Mesendoderm (in vitro differentiated cells): ENCODE measurements at regions not wholly inside any gene's neighbourhood (a gene's known extent, or its start where the extent isn't known, plus 50 kb on each side); places are given as distances from the start of the nearest gene placed in this dataset.

Source experiments
- DNase-seq: peaks from one replicate; pipeline ENCODE4 v3.0.0; 2013
- H2AK5ac ChIP-seq: 2 replicates; pipeline ENCODE4 v1.6.1; 2013; ENCODE audit warnings: low read length, inconsistent platforms
- H2BK120ac ChIP-seq: 2 replicates; pipeline ENCODE4 v1.6.1; 2013; ENCODE audit warnings: low read depth, mild to moderate bottlenecking, low read length, moderate library complexity, mixed read lengths
- H2BK15ac ChIP-seq: replicated peaks from 2 replicates; pipeline ENCODE4 v1.6.1; 2013; ENCODE audit warnings: low read depth, mild to moderate bottlenecking, moderate library complexity
- H2BK5ac ChIP-seq: 2 replicates; pipeline ENCODE4 v1.6.1; 2013; ENCODE audit warnings: low read length, inconsistent platforms
- H3K18ac ChIP-seq: 2 replicates; pipeline ENCODE4 v1.6.1; 2013; ENCODE audit warnings: mild to moderate bottlenecking, low read length, mixed read lengths
- H3K23ac ChIP-seq: one replicate; pipeline ENCODE4 v1.6.1; 2013; ENCODE audit warnings: low read length
- H3K27ac ChIP-seq: 2 replicates; pipeline ENCODE4 v1.5.1; 2013; ENCODE audit warnings: low read depth, mild to moderate bottlenecking, inconsistent platforms, low read length, moderate library complexity
- H3K27me3 ChIP-seq: 2 replicates; pipeline ENCODE4 v1.6.1; 2013; ENCODE audit warnings: low read length, control low read depth, mild to moderate bottlenecking, inconsistent platforms; ENCODE audit not compliant: insufficient read depth, poor library complexity
- H3K36me3 ChIP-seq: 2 replicates; pipeline ENCODE4 v1.6.1; 2013; ENCODE audit warnings: low read length, inconsistent platforms; ENCODE audit not compliant: control insufficient read depth, insufficient read depth
- H3K4ac ChIP-seq: one replicate; pipeline ENCODE4 v1.6.1; 2013; ENCODE audit warnings: low read depth, mild to moderate bottlenecking, low read length, moderate library complexity
- H3K4me1 ChIP-seq: 2 replicates; pipeline ENCODE4 v1.6.1; 2013; ENCODE audit warnings: low read depth, low read length, inconsistent platforms; ENCODE audit not compliant: control insufficient read depth
- H3K4me2 ChIP-seq: 2 replicates; pipeline ENCODE4 v1.6.1; 2013; ENCODE audit warnings: low read length
- H3K4me3 ChIP-seq: 2 replicates; pipeline ENCODE4 v1.5.1; 2013; ENCODE audit warnings: mild to moderate bottlenecking, low read length
- H3K56ac ChIP-seq: one replicate; pipeline ENCODE4 v1.6.1; 2013; ENCODE audit warnings: low read length
- H3K79me1 ChIP-seq: 2 replicates; pipeline ENCODE4 v1.6.1; 2013; ENCODE audit warnings: low read length, inconsistent platforms
- H3K79me2 ChIP-seq: 2 replicates; pipeline ENCODE4 v1.6.1; 2013; ENCODE audit warnings: mild to moderate bottlenecking, low read length; ENCODE audit not compliant: control insufficient read depth, insufficient read depth
- H3K9ac ChIP-seq: 2 replicates; pipeline ENCODE4 v1.6.1; 2013; ENCODE audit warnings: low read length, inconsistent platforms
- H4K5ac ChIP-seq: one replicate; pipeline ENCODE4 v1.6.1; 2013; ENCODE audit warnings: low read length
- H4K8ac ChIP-seq: one replicate; pipeline ENCODE4 v1.6.1; 2013; ENCODE audit warnings: low read depth, mild to moderate bottlenecking, control low read depth, low read length, moderate library complexity
- WGBS: extraction: QIAGEN DNeasy Blood & Tissue Kit; methylation state at CpG from one replicate; pipeline ENCODE4 v1.1.7; 2013; ENCODE audit warnings: low lambda C conversion rate, missing lambda C conversion rate; ENCODE audit not compliant: insufficient coverage; ENCODE audit errors: extremely low coverage; 5-methylcytosine and 5-hydroxymethylcytosine counted together

DNA sequence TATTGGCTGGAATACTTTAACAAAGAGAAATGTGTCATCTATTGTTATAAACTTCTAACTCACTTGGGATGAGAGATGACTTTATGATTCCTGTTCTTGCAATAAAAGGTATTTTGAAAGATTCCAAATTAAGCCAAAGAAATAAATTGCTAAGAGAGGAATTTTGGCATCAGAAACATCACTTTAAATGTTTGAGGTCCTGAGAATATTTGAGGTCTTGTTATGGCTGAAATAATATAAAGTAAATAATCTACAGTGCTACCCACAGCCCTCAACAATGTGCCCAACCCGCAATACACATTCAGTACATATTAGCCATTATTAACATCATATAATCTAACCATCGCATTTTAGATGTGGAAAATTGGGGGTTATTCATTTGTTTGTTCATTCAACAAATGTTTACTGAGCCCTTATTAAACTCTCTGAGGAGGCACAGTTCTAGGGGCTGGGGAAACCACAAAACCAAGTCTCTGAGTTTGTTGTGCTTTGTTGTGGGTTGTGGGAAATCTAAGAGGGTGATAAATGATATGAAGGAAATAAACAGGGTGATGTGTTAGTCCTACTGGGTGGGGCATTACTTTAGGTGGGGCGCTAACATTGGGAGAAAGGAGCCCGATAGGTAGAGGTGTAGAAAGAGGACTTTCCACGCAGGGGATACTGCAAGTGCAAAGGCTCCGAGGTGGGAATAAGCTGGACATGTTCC is 135.2 kb upstream of the CLINT1 start:
- Histone ChIP-seq H3K4me2 (no peak overlapping the region), H3K9ac (no peak overlapping the region), H4K8ac (no peak overlapping the region), H2BK15ac (no peak overlapping the region), H3K36me3 (no peaks in the 10 kb centered on the region), H2BK120ac (no peak overlapping the region), H3K4me3 (no peak overlapping the region), H3K27me3 (no peaks in the 10 kb centered on the region), H2AK5ac (no peak overlapping the region), H3K23ac (no peak overlapping the region), H3K56ac (peak overlapping the region; percentile 60), H2BK5ac (no peak overlapping the region), H3K4ac (no peak overlapping the region), H3K79me2 (no peaks in the 10 kb centered on the region), H3K79me1 (no peaks in the 10 kb centered on the region), H3K18ac (no peak overlapping the region), H3K4me1 (no peaks in the 10 kb centered on the region), H4K5ac (no peak overlapping the region), H3K27ac (no peak overlapping the region)
- no CpG with 5 or more reads among the region's 6 CpGs for WGBS
- no peak for DNase-seq

DNA sequence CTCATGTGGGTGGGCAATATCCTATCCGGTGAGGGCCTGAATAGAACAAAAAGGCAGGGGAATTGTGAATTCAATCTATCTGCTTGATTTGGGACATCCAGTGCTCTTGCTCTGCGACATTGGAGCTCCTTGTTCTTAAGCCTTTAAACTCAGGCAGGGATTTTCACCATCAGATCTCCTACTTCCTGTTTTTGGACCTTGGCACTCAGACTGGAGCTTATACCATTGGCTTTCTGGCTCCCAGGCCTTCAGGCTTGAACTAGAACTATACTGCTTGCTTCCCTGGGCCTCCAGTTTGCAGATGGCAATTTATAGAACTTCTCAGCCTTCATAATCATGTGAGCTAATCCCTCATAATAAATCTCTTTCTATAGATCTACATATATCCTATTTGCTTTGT is 134.3 kb upstream of the CLINT1 start:
- Histone ChIP-seq H4K5ac (no peak overlapping the region), H3K27ac (no peak overlapping the region), H2BK15ac (no peak overlapping the region), H4K8ac (peak overlapping the region; percentile 81), H3K36me3 (no peaks in the 10 kb centered on the region), H3K9ac (no peak overlapping the region), H3K79me1 (no peaks in the 10 kb centered on the region), H3K4me1 (no peaks in the 10 kb centered on the region), H3K79me2 (no peaks in the 10 kb centered on the region), H3K4me3 (no peak overlapping the region), H3K4ac (no peak overlapping the region), H3K56ac (no peak overlapping the region), H3K23ac (no peak overlapping the region), H2AK5ac (no peak overlapping the region), H2BK120ac (no peak overlapping the region), H3K18ac (no peak overlapping the region), H3K4me2 (no peak overlapping the region), H2BK5ac (no peak overlapping the region), H3K27me3 (no peaks in the 10 kb centered on the region)
- no peak for DNase-seq
- no CpG with 5 or more reads among the region's 2 CpGs for WGBS

DNA sequence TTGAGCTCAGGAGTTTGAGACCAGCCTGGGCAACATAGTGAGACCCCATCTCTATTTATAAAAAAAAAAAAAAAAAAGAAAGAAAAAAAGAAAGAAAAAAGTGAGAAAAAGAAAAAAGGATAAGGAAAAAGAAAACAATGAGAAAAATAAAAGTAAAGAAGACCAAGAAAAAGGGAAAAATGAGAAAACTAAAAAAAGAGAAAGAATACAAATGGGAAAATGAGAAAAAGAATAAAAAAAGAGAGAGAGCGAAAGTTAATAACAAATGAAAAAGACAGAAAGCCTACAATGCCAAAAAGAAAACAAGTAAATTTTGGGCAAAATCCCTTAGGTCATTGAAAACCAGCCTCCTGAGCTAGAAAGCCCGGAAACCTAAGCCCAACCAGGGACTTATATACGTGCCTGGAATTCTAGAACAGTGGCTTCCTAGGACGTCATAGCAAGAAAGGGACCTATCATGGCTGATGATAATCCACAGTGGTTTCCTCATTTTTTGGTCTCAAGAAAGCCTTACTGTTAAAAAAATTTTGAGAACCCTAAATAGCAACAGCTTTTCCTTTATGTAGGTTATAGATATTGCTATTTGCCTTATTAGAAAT is 131.7 kb upstream of the CLINT1 start:
- H3K9ac ChIP-seq = no peak overlapping the region
- no peak overlapping the region for H4K8ac ChIP-seq
- H3K27me3 ChIP-seq = no peaks in the 10 kb centered on the region
- H4K5ac ChIP-seq = no peak overlapping the region
- no peak overlapping the region for H3K56ac ChIP-seq
- no peak overlapping the region for H3K4me2 ChIP-seq
- H3K4me1 ChIP-seq = no peaks in the 10 kb centered on the region
- H3K18ac ChIP-seq = no peak overlapping the region
- 100% methylated on average over 1 of the region's 4 CpGs for WGBS
- no peak overlapping the region for H2BK5ac ChIP-seq
- no peaks in the 10 kb centered on the region for H3K79me1 ChIP-seq
- H3K79me2 ChIP-seq = no peaks in the 10 kb centered on the region
- H3K36me3 ChIP-seq = no peaks in the 10 kb centered on the region
- no peak overlapping the region for H2BK15ac ChIP-seq
- no peak overlapping the region for H2BK120ac ChIP-seq
- no peak overlapping the region for H3K23ac ChIP-seq
- H3K27ac ChIP-seq = no peak overlapping the region
- no peak overlapping the region for H2AK5ac ChIP-seq
- no peak overlapping the region for H3K4ac ChIP-seq
- H3K4me3 ChIP-seq = no peak overlapping the region
- no peak for DNase-seq

DNA sequence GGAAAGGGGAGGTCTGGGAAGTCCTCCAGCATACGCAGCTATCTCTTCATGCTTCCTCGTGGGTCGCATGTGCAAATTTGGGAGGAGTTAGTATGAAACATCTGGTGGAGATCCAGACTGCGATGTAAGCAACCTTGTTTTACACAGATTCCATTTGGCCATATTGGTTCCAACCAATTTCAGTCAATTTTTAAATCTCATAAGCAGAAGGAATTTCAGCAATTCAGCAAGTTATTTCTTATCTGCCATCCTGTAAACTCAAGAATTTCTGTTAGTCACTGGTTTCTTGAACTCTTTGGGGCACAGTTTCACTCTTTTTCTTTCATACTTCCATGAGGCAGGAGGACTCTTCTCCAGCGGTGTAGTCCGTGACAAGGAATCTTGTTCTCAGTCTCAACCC is 130.4 kb upstream of the CLINT1 start:
- H3K79me2 ChIP-seq = no peaks in the 10 kb centered on the region
- H4K8ac ChIP-seq = no peak overlapping the region
- no peak overlapping the region for H3K9ac ChIP-seq
- WGBS = no CpG with 5 or more reads among the region's 6 CpGs
- no peak overlapping the region for H3K18ac ChIP-seq
- H3K27ac ChIP-seq = no peak overlapping the region
- no peak overlapping the region for H3K23ac ChIP-seq
- H3K4me3 ChIP-seq = no peak overlapping the region
- H3K4me1 ChIP-seq = no peaks in the 10 kb centered on the region
- no peak overlapping the region for H3K56ac ChIP-seq
- no peaks in the 10 kb centered on the region for H3K36me3 ChIP-seq
- no peak overlapping the region for H3K4ac ChIP-seq
- no peak overlapping the region for H2BK15ac ChIP-seq
- H2BK5ac ChIP-seq = no peak overlapping the region
- H2AK5ac ChIP-seq = no peak overlapping the region
- no peaks in the 10 kb centered on the region for H3K79me1 ChIP-seq
- no peaks in the 10 kb centered on the region for H3K27me3 ChIP-seq
- H4K5ac ChIP-seq = no peak overlapping the region
- no peak for DNase-seq
- H3K4me2 ChIP-seq = no peak overlapping the region
- H2BK120ac ChIP-seq = no peak overlapping the region

DNA sequence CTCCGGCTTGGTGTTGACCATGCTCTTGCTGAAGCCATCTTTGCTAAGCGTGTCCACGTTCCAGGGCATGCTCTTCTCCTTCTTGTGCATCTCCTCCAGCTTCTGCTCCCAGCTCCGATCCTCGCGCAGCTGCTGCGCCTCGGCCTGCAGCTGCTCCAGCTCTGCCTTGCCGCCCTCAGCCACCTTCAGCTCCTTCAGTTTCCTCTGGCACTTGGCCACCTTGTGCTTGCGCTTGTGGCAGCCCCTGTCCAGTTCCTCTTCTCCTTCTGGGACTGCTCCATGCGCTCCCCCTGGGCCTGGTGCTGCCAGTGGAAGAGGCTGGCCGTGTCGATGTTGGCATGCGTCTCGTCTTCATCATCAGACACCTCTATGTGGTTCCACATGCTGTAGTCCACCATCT is 128.3 kb upstream of the CLINT1 start:
- no peaks in the 10 kb centered on the region for H3K79me1 ChIP-seq
- H2BK120ac ChIP-seq = no peak overlapping the region
- no peak overlapping the region for H4K8ac ChIP-seq
- H3K56ac ChIP-seq = no peak overlapping the region
- H2BK5ac ChIP-seq = no peak overlapping the region
- no peak overlapping the region for H3K23ac ChIP-seq
- DNase-seq = no peak
- H3K4me3 ChIP-seq = no peak overlapping the region
- no CpG with 5 or more reads among the region's 15 CpGs for WGBS
- no peaks in the 10 kb centered on the region for H3K79me2 ChIP-seq
- H3K4me2 ChIP-seq = no peak overlapping the region
- no peaks in the 10 kb centered on the region for H3K4me1 ChIP-seq
- no peak overlapping the region for H3K4ac ChIP-seq
- no peak overlapping the region for H4K5ac ChIP-seq
- no peak overlapping the region for H2BK15ac ChIP-seq
- H3K27ac ChIP-seq = no peak overlapping the region
- H3K27me3 ChIP-seq = no peaks in the 10 kb centered on the region
- no peaks in the 10 kb centered on the region for H3K36me3 ChIP-seq
- H2AK5ac ChIP-seq = no peak overlapping the region
- no peak overlapping the region for H3K18ac ChIP-seq
- no peak overlapping the region for H3K9ac ChIP-seq
